Retinal pigment epithelial cell (primary cell): ENCODE measurements at regions not wholly inside any gene's neighbourhood (a gene's known extent, or its start where the extent isn't known, plus 50 kb on each side); places are given as distances from the start of the nearest gene placed in this dataset.

Source experiments
- DNase-seq: peaks from one replicate; pipeline ENCODE4 v3.0.0-alpha.2; 2010; ENCODE audit warnings: low read depth
- H3K4me3 ChIP-seq: 2 replicates; pipeline ENCODE4 v1.5.1; 2011; ENCODE audit warnings: mild to moderate bottlenecking, low read length, control low read depth, moderate library complexity
- TF ChIP-seq, protein P1 (sequence below): conservative IDR thresholded peaks from 2 replicates; pipeline ENCODE4 v1.5.1; 2011; ENCODE audit warnings: low read depth, low read length, control low read depth, inconsistent platforms

DNA sequence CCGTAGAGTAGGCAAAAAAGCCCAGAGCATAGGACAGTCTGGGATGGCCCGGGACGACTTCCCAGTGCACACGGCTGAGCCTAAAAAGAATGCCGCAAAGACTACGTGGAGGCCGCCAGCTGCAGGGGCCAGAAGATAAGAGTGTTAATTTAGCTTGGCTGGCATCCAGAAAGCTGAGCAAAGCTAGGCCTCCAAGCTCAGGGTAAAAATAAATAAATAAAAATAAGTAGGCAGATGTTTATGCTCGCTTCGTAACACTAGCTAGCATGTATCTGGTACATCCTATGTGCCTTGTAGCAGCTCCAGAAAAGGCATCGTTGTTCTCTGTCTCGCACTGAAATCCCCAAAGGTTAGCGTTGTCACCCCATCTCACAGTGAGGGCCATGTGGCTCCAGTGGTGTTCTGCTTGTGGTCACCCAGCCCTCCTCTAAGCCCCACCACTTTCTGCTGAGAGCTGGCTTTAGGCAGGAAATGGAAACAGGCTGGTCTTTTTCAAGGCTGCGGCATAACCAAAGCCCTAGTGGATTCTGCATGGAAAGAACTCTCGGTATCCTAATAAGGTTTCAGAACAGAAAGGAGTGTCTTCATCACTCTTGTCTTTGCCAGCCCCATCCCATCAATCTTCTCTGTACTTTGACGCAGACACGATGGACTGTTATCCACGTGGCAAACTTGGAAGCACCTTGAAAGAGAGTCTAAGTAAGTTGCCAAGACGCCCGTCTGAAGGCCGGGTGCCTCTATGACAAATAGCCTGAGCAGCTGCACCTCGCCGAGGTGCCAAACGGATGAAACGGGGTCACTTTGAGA, 58.1 kb upstream of the MEF2A start:
- no peak overlapping the region for H3K4me3 ChIP-seq
- TF ChIP-seq, protein P1, sequence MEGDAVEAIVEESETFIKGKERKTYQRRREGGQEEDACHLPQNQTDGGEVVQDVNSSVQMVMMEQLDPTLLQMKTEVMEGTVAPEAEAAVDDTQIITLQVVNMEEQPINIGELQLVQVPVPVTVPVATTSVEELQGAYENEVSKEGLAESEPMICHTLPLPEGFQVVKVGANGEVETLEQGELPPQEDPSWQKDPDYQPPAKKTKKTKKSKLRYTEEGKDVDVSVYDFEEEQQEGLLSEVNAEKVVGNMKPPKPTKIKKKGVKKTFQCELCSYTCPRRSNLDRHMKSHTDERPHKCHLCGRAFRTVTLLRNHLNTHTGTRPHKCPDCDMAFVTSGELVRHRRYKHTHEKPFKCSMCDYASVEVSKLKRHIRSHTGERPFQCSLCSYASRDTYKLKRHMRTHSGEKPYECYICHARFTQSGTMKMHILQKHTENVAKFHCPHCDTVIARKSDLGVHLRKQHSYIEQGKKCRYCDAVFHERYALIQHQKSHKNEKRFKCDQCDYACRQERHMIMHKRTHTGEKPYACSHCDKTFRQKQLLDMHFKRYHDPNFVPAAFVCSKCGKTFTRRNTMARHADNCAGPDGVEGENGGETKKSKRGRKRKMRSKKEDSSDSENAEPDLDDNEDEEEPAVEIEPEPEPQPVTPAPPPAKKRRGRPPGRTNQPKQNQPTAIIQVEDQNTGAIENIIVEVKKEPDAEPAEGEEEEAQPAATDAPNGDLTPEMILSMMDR = no peak
- DNase-seq = peak; percentile 31

GRCh38 chr15:99508311-99508645, 57.5 kb upstream of the MEF2A start:
- no peak overlapping the region for H3K4me3 ChIP-seq
- TF ChIP-seq, protein P1 = no peak
- DNase-seq = no peak

- TF ChIP-seq, protein P1 = no peak
Observed at GRCh38 chr15:99508852-99509251, 56.9 kb upstream of the MEF2A start.

DNA sequence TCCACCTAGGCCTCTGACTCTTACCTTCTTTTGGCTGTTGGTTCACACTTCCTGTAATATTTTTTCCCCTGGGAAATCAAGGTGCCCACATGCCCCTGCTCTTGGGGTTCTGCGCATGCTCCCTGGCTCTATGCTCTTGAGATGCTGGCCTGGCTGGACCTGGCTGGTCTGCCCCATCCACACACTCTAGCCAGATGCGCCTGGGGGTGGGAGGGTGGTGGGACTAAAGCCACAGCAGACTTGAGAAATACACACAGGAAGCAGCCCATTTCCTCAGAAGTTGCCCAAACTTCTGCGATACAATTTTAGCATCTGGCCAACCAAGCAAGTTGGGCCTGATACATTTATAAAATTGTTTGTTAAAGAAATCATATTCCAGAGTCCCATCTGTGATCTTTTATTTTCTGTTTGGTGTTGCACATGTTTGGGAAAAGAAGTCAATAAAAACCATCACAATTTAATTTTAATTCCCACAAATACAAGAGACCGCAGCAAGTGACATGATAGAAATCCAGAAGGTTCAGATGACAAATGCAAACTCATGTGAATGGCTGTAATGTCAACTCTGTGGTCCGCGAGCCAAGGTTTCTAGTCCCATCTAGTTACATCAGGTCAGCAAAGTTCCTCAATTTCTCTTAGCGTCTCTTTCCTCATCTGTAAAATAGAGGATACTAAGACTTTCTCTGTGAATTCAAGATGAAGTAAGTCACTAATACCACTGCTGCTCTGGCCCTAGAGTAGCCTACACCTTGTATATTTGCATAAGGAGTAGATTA, 55.9 kb upstream of the MEF2A start:
- TF ChIP-seq, protein P1 = no peak
- DNase-seq = no peak
- no peak overlapping the region for H3K4me3 ChIP-seq

More at GRCh38 chr15:99508852-99509251, 56.9 kb upstream of the MEF2A start:
- no peak for DNase-seq
- no peak overlapping the region for H3K4me3 ChIP-seq

- DNase-seq = peak; percentile 30
- TF ChIP-seq, protein P1 = no peak
- H3K4me3 ChIP-seq = no peak overlapping the region
Observed at GRCh38 chr15:99511531-99511865, 54.3 kb upstream of the MEF2A start.

DNA sequence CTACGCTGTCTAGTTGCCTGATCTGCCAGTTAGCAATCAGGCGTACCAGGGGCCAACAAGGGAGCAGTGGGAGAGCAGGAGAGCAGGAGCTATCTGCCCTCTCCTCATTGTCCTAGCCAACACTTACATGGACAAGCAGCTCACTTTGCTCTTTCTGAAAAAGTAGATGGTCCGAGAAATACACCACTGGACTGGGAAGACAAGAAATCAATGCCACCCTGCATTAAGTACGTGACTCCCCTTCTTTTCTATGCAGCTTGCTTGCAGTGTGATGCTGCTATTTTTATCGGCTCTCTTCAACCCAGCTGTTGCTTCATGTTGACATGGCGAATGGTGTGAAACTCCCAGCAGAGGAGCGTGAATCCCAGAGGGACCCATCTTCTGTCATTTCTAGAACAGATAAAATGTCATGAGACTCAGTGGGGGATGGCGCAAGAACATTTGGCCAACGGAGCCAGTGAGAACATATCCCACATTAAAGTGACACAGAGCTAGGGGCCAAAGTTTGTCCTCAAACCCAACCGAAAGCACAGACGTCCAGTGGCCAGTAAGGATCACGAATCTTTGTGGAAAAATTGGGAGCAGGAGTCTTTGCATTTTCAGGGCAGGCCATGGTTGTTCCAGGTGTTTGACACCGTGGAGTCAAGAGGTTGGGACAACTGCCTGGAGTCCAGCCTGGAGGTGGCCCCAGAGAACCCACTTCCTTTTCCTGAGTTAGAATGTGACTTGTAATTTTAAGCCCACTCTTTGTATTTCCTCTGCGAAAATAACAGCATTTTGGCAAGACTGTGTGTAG, 53.7 kb upstream of the MEF2A start:
- DNase-seq = no peak
- no peak overlapping the region for H3K4me3 ChIP-seq

More for the DNA sequence above, 53.7 kb upstream of the MEF2A start:
- TF ChIP-seq, protein P1 = no peak
